ENCODE measurements at regions not wholly inside any gene's neighbourhood (a gene's known extent, or its start where the extent isn't known, plus 50 kb on each side); places are given as distances from the start of the nearest gene placed in this dataset.

GRCh38 chr2:9150568-9150900, 56.1 kb upstream of the ASAP2 start:
- TF ChIP-seq CTCF (IDR thresholded peaks at IDR 0.05) (no peak), POLR2A (IDR thresholded peaks at IDR 0.05) (no peak)

All from Peyer's patch (tissue), 4 donors.